ENCODE measurements at regions not wholly inside any gene's neighbourhood (a gene's known extent, or its start where the extent isn't known, plus 50 kb on each side); places are given as distances from the start of the nearest gene placed in this dataset.
"Not testable (repeated sequence)": the region's sequence is repeated elsewhere in the genome, so short reads cannot be mapped to it uniquely, and the experiment has no call there.

- H3K9me3 ChIP-seq (ENCODE audit: control insufficient read depth, insufficient read depth, low read length); H2AFZ ChIP-seq (replicated peaks; ENCODE audit: low read length, poor library complexity); H2BK120ac ChIP-seq (ENCODE audit: low read depth, low read length); H3K9me1 ChIP-seq (ENCODE audit: insufficient read depth, low read length); H4K20me1 ChIP-seq (ENCODE audit: insufficient read depth, low read length); POLR2A ChIA-PET (ENCODE audit: unreplicated experiment); H3K18ac ChIP-seq (ENCODE audit: low read depth, low read length); H4K8ac ChIP-seq (ENCODE audit: low read depth in 2 of 2, low read length in 2 of 2); H2BK5ac ChIP-seq (ENCODE audit: low read depth, low read length, poor library complexity, severe bottlenecking); H3K27me3 ChIP-seq (ENCODE audit: control insufficient read depth, insufficient read depth, low read length); H3K4me2 ChIP-seq (ENCODE audit: low read depth, low read length); CTCF ChIA-PET; H3K79me1 ChIP-seq (ENCODE audit: low read depth in 1 of 2, low read length in 2 of 2); H3K56ac ChIP-seq (ENCODE audit: extremely low read depth, insufficient read depth, low read length); H2AK9ac ChIP-seq (replicated peaks; ENCODE audit: low read depth, low read length, poor library complexity); DNase-seq; H3K14ac ChIP-seq (replicated peaks; ENCODE audit: low read depth, low read length); H3K27ac ChIP-seq (ENCODE audit: insufficient read depth, low read length); H2BK15ac ChIP-seq (ENCODE audit: low read depth, low read length); ATAC-seq (ENCODE audit: low read depth); BruUV-seq (replicated peaks); H3K4ac ChIP-seq (ENCODE audit: low read depth, low read length); H3K23ac ChIP-seq (ENCODE audit: low read depth, low read length); H3K9ac ChIP-seq (ENCODE audit: low read depth, low read length); dilution Hi-C loops (cut with HindIII; ENCODE audit: low sequenced_read_pairs, unreplicated experiment); H2AK5ac ChIP-seq (ENCODE audit: low read depth, low read length); in situ Hi-C loops (cut with MboI; ENCODE audit: low sequenced_read_pairs); H3K36me3 ChIP-seq (ENCODE audit: control insufficient read depth, insufficient read depth, low read length); H4K5ac ChIP-seq (ENCODE audit: low read depth, low read length); H3K4me1 ChIP-seq (ENCODE audit: control insufficient read depth, insufficient read depth, low read length); intact Hi-C loops (cut with micrococcal nuclease); H4K91ac ChIP-seq (ENCODE audit: insufficient read depth, low read depth, low read length); H3K4me3 ChIP-seq (ENCODE audit: insufficient read depth, low read depth, low read length); H2BK20ac ChIP-seq (ENCODE audit: low read depth, low read length): not testable (repeated sequence)
- WGBS, 2 experiments (ENCODE audit: extremely low coverage in 2 of 2, insufficient read length in 1 of 2), result no CpG with 5 or more reads among the region's 19 CpGs
These were observed 5387.6 kb upstream of the TPTE start for GRCh38 chr21:5133824-5134223.

DNA sequence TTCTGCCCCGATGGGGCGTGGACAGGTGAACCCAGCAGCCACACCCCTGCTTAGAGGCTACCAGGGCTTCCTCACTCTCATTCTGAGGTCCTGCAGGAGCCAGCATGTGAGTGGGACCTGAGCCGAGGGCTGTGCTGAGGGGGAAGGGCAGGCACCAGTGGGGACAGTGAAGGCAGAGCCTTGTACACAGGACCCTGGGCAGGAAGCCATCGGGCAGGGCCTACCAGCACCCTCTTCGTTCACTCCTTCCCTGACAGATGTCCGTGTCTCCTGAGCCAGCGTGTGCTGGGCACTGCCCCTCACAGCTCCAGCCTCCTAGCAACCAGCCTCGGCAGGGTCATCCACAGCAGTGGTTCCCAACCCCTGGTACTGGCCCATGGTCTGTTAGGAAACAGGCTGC, 5385.0 kb upstream of the TPTE start:
- H3K36me3 ChIP-seq (ENCODE audit: control insufficient read depth, insufficient read depth, low read length); H2AFZ ChIP-seq (replicated peaks; ENCODE audit: low read length, poor library complexity); POLR2A ChIA-PET (ENCODE audit: unreplicated experiment); DNase-seq; H2AK5ac ChIP-seq (ENCODE audit: low read depth, low read length); H3K27ac ChIP-seq (ENCODE audit: insufficient read depth, low read length); H2BK20ac ChIP-seq (ENCODE audit: low read depth, low read length); H4K20me1 ChIP-seq (ENCODE audit: insufficient read depth, low read length); CTCF ChIA-PET; H3K18ac ChIP-seq (ENCODE audit: low read depth, low read length); H4K8ac ChIP-seq (ENCODE audit: low read depth in 2 of 2, low read length in 2 of 2); H4K5ac ChIP-seq (ENCODE audit: low read depth, low read length); H3K4me2 ChIP-seq (ENCODE audit: low read depth, low read length); H2AK9ac ChIP-seq (replicated peaks; ENCODE audit: low read depth, low read length, poor library complexity); dilution Hi-C loops (cut with HindIII; ENCODE audit: low sequenced_read_pairs, unreplicated experiment); H2BK15ac ChIP-seq (ENCODE audit: low read depth, low read length); H3K9me1 ChIP-seq (ENCODE audit: insufficient read depth, low read length); H3K27me3 ChIP-seq (ENCODE audit: control insufficient read depth, insufficient read depth, low read length); H3K4ac ChIP-seq (ENCODE audit: low read depth, low read length); H3K14ac ChIP-seq (replicated peaks; ENCODE audit: low read depth, low read length); H3K23ac ChIP-seq (ENCODE audit: low read depth, low read length); H2BK120ac ChIP-seq (ENCODE audit: low read depth, low read length); H3K4me1 ChIP-seq (ENCODE audit: control insufficient read depth, insufficient read depth, low read length); in situ Hi-C loops (cut with MboI; ENCODE audit: low sequenced_read_pairs); H3K4me3 ChIP-seq (ENCODE audit: insufficient read depth, low read depth, low read length); BruUV-seq (replicated peaks); H2BK5ac ChIP-seq (ENCODE audit: low read depth, low read length, poor library complexity, severe bottlenecking); H3K56ac ChIP-seq (ENCODE audit: extremely low read depth, insufficient read depth, low read length); H4K91ac ChIP-seq (ENCODE audit: insufficient read depth, low read depth, low read length); intact Hi-C loops (cut with micrococcal nuclease); H3K9ac ChIP-seq (ENCODE audit: low read depth, low read length); H3K79me1 ChIP-seq (ENCODE audit: low read depth in 1 of 2, low read length in 2 of 2); H3K9me3 ChIP-seq (ENCODE audit: control insufficient read depth, insufficient read depth, low read length); ATAC-seq (ENCODE audit: low read depth): not testable (repeated sequence)
- WGBS, 2 experiments (ENCODE audit: extremely low coverage in 2 of 2, insufficient read length in 1 of 2), result no CpG with 5 or more reads among the region's 8 CpGs

Data from IMR-90 (cell line).